Activated CD4-positive, alpha-beta T cell treated with anti-CD3 and anti-CD28 coated beads for 1 hour (primary cell): ENCODE measurements at regions not wholly inside any gene's neighbourhood (a gene's known extent, or its start where the extent isn't known, plus 50 kb on each side); places are given as distances from the start of the nearest gene placed in this dataset.
"Not testable (repeated sequence)": the region's sequence is repeated elsewhere in the genome, so short reads cannot be mapped to it uniquely, and the experiment has no call there.

ENCODE experiments used
- DNase-seq: peaks from one replicate; pipeline ENCODE4 v3.0.0-alpha.2; 2020

DNA sequence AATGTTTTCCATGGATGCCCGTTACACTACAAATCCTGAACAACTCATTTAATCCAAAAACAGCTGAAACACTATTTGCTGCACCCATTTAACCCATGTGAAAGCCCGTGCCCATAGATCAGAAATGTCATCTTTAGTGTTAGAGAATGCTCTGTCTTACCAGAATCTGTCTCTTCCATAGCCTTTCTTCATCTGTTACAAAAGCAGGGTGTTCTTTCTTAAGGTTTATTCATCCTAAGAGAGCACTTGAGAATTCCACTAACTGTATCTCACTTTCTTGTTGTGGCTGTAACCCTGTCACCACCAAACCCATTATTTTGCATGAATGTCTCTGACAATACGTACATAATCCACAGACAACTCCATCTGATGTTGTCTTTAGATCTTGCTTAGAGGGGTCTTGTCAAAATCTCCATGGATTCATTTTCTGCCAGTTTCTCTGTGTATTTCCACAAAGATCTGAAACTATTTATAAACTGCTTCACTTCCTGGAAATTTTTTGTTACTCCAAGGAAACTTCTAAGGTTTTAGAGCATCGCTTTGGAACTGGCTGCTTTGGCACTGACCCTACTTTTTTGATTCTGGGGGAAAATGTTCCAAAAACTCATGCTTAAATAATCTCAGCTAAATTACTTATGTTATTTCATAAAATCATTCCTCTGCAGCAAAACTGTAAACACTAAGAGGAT, 167.8 kb upstream of the CCDC54 start:
- DNase-seq = no peak

DNA sequence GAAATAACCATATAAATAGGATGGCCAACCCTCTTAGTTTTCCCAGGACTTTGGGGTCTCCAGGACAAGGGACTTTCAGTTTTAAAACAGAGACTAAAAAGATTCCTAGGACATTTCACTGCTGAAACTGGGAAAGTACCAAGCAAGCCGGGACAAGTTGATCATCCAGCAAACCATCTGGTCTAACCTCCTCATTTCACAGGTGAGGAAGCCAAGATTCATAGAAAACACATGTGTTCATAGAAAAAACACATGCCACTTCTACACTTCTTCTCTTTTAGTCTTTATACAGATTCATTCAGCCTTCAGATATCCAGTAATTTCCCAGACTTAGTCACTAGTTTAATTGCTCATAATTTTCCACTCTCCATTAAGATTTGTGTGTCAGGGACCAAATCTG, 165.6 kb upstream of the CCDC54 start:
- no peak for DNase-seq

- no peak for DNase-seq
These were observed 164.6 kb upstream of the CCDC54 start for GRCh38 chr3:107212618-107213017.

DNA sequence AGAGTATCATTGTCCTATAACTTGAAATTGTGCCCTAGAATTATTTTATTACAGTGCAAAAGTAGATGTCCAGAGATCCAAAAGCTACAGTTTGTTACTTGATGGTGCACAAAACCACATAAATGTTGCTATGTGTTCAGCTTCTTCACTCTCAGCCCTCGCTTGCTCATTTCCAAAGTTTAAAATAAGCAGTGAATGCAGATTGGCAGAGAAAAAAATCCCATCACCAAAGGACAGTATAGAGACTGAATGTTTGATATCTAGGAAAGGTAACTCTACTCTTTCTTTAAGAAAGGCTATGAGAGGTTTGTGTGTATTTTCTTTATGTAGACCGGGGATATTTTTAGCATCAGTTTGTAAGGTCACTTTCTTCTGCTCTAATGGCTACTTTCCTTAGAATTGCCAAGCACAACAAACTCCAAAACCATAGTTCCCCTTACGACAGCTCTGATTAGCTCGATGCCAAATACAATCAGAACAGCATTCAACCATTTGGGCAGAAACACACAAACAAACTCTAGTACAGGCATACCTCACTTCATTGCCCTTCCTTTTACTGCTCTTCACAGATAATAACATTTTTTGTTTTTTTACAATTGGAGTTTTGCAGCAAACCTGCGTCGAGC, 164.1 kb upstream of the CCDC54 start:
- no peak for DNase-seq

GRCh38 chr3:107216229-107216628, 161.0 kb upstream of the CCDC54 start:
- DNase-seq = no peak

DNA sequence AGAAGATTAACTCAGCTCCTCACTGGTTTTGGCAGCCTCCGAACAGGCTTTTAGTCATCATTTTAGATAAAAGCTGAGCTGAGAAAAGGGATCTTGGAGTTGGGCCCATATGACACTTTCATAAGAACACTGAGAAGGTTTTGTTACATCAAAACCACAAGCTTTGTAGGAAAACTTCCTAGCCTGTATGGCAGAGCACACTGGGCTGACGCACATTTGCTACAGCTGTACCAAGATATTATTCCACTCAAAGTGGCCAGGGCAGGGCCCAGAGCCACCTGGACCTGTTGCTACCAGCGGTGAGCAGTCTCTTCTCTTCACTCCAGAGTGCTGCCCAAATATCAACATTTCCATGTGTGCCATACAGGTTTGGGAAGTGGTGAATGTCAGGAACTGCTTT, 160.5 kb upstream of the CCDC54 start:
- DNase-seq = no peak

DNA sequence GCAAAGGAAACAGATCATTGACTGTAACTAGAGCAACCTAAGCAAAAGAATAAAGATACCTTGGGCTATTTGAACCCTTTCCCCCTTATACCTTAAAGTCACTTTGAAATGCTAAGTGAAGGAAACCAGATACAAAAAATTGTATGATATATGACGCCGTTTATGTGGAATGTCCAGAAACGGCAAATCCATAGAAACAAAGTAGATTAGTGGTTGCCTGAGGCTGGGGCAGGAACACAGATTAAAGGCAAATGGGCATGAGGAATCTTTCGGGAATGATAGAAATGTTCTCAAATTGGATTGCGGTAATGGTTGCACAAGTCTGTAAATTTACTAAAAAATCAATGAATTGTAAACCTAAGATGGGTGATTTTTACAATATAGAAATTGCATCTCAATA, 160.1 kb upstream of the CCDC54 start:
- no peak for DNase-seq

DNA sequence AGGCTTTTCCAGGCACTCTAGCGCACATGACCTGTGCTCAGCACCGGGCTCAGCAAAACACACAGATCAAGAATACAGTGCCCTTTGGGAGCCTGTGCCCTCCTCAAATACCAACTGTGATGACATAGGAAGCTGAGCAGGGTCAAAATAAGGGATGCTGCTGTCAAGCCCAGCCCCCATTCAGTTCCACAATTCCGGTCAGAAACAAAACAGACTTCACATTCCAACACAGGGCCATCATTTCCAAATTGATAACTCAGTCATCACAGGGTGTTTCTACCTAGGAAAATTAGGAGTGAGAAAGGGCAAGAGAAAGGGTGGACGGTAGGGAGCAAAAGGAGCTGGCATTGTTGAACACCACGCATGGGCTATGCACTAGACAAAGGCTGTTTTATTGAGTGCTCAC, 158.4 kb upstream of the CCDC54 start:
- no peak for DNase-seq

GRCh38 chr3:107220538-107220937, 156.7 kb upstream of the CCDC54 start:
- DNase-seq = no peak

DNA sequence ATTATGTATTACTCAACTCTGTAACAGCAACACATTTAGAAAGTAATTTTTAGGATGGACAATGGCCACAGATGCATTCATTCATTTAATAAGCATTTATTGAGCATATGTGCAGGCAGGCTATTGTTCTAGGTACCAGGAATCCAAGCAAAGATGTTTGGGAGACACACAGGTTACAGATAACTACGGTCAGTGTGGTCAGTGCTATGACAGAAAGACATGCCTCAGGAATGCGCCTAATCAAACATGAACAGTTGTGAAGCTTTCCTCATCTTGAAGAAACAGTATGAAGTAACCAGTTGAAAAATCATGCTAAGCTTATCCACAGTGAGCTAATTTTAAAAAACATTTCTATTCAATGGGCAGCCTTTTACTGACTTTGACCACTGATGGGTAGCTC, 155.4 kb upstream of the CCDC54 start:
- no peak for DNase-seq

DNA sequence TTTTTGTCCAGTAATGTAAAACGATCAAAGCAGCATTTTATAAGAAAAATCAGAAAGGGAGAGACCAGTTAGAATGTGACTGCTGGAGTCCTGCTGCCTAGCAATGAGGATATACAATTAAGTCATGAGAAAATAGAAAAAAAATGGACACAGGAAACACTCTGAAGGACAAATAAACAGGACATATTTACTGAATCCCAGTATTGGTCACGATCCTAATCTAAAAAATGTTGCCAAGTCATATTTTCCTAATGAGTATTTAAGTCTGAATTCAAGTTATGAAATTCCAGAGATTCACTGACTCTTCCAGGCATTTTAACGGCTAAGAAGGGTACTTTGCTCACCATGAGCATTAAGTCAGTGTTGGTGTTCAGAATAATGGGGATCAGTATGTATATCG, 154.3 kb upstream of the CCDC54 start:
- DNase-seq = no peak

DNA sequence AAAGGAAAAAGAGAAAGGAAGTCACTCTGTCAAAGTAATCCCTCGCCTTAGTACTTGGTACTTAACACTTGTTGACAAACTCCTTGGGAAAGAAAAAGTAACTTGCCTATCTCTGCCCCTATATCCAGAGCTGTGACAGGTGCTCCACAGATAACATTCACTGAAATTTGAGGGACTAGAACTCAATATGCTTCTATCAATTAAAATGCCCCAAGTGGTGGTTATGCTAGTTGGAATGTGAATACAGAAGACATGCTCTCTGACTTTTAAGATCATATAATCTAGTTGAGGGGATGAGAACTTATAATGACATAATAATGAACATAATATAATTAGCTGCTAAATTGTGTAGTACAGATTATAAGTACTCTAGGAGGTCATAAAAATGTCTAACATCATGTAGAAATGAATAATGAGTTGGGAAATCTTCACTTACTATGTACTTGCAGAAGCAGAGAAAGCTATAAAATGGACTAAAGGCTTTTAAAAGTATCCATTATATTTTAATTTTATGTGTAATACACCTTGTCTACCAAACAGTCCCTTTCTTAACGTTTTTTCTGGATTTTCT, 153.1 kb upstream of the CCDC54 start:
- no peak for DNase-seq

- DNase-seq = no peak
These were observed 150.1 kb upstream of the CCDC54 start for GRCh38 chr3:107227091-107227490.

GRCh38 chr3:107233877-107234276, 143.4 kb upstream of the CCDC54 start:
- DNase-seq = not testable (repeated sequence)

DNA sequence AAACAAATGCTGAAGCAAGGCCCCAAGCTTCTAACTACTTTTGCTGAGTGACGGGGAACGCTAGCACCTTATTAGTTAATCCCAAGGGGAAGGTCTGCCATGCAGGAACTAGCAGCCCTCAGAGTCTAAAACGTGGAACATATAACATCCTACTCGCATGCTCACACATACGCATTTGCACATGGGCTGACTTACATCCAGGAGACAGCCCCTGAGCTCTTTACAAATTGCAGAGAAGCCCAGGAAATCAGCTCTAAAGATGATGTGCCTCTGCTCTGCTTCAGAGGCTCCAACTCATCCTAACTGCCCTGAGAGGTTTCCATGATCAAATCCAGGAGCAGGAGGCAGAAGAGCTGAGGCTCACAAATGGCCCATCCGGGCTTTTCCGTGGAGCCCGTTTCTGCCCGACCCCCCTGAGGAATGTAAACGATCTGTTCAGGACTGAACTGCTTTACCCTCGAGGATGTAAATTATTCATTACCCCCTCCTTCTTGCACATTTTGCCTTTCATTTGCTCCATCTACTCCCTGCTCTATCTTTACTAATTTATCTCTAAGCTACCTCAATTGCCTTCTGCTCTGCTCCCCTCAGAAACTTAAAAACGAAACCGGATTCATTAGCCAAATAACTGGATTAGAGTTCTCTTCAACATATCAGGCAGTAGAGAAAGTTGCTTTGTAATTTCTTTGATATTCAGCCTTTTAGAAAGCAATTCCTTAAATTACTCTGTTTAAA, 141.9 kb upstream of the CCDC54 start:
- no peak for DNase-seq

GRCh38 chr3:107235928-107236315, 141.3 kb upstream of the CCDC54 start:
- DNase-seq = no peak

GRCh38 chr3:107236655-107237337, 140.4 kb upstream of the CCDC54 start:
- DNase-seq = no peak

DNA sequence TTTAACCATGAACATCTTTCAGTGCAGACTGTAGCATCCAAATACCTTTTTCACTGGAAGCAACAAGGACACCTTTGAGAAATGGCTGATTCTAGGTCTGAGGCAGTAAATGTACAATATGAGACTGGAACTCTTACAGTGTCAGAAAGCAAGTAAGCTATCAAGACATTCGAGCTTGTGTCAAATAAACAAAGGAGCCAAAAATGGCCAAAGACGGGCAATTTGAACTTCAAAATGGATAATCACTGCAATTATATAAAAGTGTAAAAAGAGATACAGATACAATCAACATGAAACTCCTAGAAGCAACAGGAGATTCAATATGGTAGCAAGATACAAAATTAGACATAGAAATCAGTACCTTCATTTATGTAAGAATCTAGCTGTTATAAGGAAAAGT, 138.5 kb upstream of the CCDC54 start:
- no peak for DNase-seq

DNA sequence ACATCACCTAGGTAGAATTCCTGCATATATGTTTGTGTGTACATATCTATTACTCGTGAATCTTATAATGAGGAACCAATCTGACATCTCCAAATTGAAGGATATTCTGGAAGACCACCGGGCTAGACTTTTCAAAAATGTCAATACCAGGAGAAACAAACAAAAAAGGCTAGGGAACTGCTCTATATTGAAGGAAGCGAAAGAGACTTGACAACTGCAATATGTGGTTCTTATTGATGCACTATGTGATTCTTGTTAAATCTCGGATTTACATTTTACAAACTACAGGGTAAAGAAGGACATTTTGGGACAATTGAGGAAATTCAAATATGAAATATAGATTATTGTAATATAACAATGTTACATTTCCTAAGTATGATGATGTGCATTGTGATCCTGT, 137.5 kb upstream of the CCDC54 start:
- DNase-seq = no peak

DNA sequence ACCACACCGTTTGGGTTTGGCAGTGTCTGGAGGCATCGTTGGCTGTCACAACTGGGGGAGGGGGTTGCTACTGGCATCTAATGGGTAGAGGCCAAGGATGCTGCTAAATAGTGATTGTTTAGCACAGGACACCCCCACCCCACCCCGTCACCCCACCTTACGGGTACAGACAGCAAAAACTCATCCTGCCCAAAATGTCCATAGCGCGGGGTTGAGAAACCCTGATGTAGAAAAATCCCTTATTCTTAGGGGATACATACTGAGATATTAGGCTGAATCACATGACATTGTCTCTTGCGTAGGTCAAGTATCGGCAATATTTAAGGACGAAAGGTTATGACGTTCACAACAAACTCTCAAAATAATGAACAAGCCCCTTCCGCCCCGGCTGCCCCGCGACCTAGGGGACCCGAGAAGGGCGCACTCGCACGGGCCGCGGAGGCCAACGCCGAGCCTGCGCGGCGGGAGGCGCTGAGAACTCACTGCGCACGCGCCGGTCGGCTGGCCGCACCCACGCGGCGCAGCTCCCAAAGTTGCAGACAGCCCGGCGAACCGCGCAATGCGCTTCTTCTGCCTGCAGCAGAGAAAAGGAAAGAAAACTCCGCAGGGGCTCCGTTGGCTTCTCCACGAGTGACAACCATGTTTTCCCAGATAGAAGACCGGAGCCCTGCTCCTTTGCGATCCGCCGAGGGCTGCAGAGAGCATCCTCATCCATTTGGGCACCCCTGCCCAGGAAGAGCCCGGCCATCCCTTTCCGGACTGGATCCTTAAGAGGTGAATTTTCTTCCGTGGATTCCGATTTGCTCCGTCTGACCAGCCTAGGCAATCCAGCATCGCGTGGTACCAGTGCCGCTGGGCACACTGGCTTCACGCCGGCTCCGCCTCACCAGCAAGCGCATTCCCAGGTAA, 136.8 kb upstream of the CCDC54 start:
- DNase-seq = peak; percentile 60

- no peak for DNase-seq
These were observed 136.0 kb upstream of the CCDC54 start for GRCh38 chr3:107241217-107241616.

- no peak for DNase-seq
These were observed 134.7 kb upstream of the CCDC54 start for GRCh38 chr3:107242579-107242978.
